Activated naive CD8-positive, alpha-beta T cell treated with anti-CD3 and anti-CD28 coated beads for 36 hours (primary cell): ENCODE measurements at regions not wholly inside any gene's neighbourhood (a gene's known extent, or its start where the extent isn't known, plus 50 kb on each side); places are given as distances from the start of the nearest gene placed in this dataset.

Source experiments
- DNase-seq: peaks from one replicate; pipeline ENCODE4 v3.0.0; 2021
- H3K27ac Mint-ChIP-seq: one replicate; pipeline ENCODE4 v1.8.0; 2022; ENCODE audit warnings: mild to moderate bottlenecking, moderate library complexity, mixed read lengths
- H3K27me3 Mint-ChIP-seq: one replicate; pipeline ENCODE4 v1.8.0; 2022; ENCODE audit warnings: mild to moderate bottlenecking, mixed read lengths
- H3K36me3 Mint-ChIP-seq: one replicate; pipeline ENCODE4 v1.8.0; 2021; ENCODE audit warnings: mild to moderate bottlenecking, mixed read lengths
- H3K4me1 Mint-ChIP-seq: one replicate; pipeline ENCODE4 v1.8.0; 2021; ENCODE audit warnings: mixed read lengths
- H3K4me3 Mint-ChIP-seq: one replicate; pipeline ENCODE4 v1.8.0; 2022; ENCODE audit warnings: mild to moderate bottlenecking, moderate library complexity, mixed read lengths
- H3K9me3 Mint-ChIP-seq: one replicate; pipeline ENCODE4 v1.8.0; 2022; ENCODE audit warnings: mixed read lengths

- Mint-ChIP-seq H3K36me3 (no peaks in the 10 kb centered on the region), H3K9me3 (peaks cover 9% of the 10 kb centered on the region), H3K4me3 (no peak overlapping the region), H3K4me1 (no peaks in the 10 kb centered on the region), H3K27me3 (no peaks in the 10 kb centered on the region), H3K27ac (no peak overlapping the region)
- DNase-seq: no peak
Observed at GRCh38 chr1:90346757-90347156, 351.8 kb downstream of the ZNF326 start.

GRCh38 chr1:90346349-90346748 is 351.4 kb downstream of the ZNF326 start:
- Mint-ChIP-seq H3K9me3 (peaks cover 9% of the 10 kb centered on the region), H3K27me3 (no peaks in the 10 kb centered on the region), H3K36me3 (no peaks in the 10 kb centered on the region), H3K27ac (no peak overlapping the region), H3K4me1 (no peaks in the 10 kb centered on the region), H3K4me3 (no peak overlapping the region)
- DNase-seq: no peak

- Mint-ChIP-seq H3K9me3 (peaks cover 9% of the 10 kb centered on the region), H3K4me1 (peaks cover 5% of the 10 kb centered on the region), H3K36me3 (no peaks in the 10 kb centered on the region), H3K4me3 (no peak overlapping the region), H3K27me3 (no peaks in the 10 kb centered on the region), H3K27ac (no peak overlapping the region)
- DNase-seq: no peak
Observed at GRCh38 chr1:90344963-90345730, 350.2 kb downstream of the ZNF326 start.

- H3K27me3 Mint-ChIP-seq: no peaks in the 10 kb centered on the region
- no peaks in the 10 kb centered on the region for H3K9me3 Mint-ChIP-seq
- no peak overlapping the region for H3K27ac Mint-ChIP-seq
- no peak overlapping the region for H3K4me3 Mint-ChIP-seq
- no peak for DNase-seq
- H3K36me3 Mint-ChIP-seq: no peaks in the 10 kb centered on the region
- peaks cover 10% of the 10 kb centered on the region for H3K4me1 Mint-ChIP-seq
Observed at GRCh38 chr1:90341516-90341915, 346.6 kb downstream of the ZNF326 start.

- Mint-ChIP-seq H3K27me3 (no peaks in the 10 kb centered on the region), H3K4me3 (no peak overlapping the region), H3K36me3 (no peaks in the 10 kb centered on the region), H3K27ac (no peak overlapping the region), H3K4me1 (peaks cover 10% of the 10 kb centered on the region), H3K9me3 (no peaks in the 10 kb centered on the region)
- no peak for DNase-seq
Observed at GRCh38 chr1:90340606-90341005, 345.7 kb downstream of the ZNF326 start.

- Mint-ChIP-seq H3K9me3 (no peaks in the 10 kb centered on the region), H3K27ac (no peak overlapping the region), H3K4me1 (peaks cover 10% of the 10 kb centered on the region), H3K4me3 (no peak overlapping the region), H3K27me3 (no peaks in the 10 kb centered on the region), H3K36me3 (no peaks in the 10 kb centered on the region)
- DNase-seq: no peak
Observed at GRCh38 chr1:90339811-90340210, 344.9 kb downstream of the ZNF326 start.

- DNase-seq: no peak
- Mint-ChIP-seq H3K27me3 (no peaks in the 10 kb centered on the region), H3K4me3 (no peak overlapping the region), H3K9me3 (no peaks in the 10 kb centered on the region), H3K4me1 (peaks cover 10% of the 10 kb centered on the region), H3K27ac (no peak overlapping the region), H3K36me3 (no peaks in the 10 kb centered on the region)
Observed at GRCh38 chr1:90336552-90337324, 341.8 kb downstream of the ZNF326 start.

GRCh38 chr1:90335558-90335957 is 340.6 kb downstream of the ZNF326 start:
- Mint-ChIP-seq H3K9me3 (no peaks in the 10 kb centered on the region), H3K27ac (no peak overlapping the region), H3K4me1 (peaks cover 9% of the 10 kb centered on the region), H3K36me3 (no peaks in the 10 kb centered on the region), H3K27me3 (no peaks in the 10 kb centered on the region), H3K4me3 (no peak overlapping the region)
- no peak for DNase-seq

GRCh38 chr1:90334137-90334536 is 339.2 kb downstream of the ZNF326 start:
- H3K36me3 Mint-ChIP-seq: no peaks in the 10 kb centered on the region
- H3K27ac Mint-ChIP-seq: no peak overlapping the region
- H3K4me3 Mint-ChIP-seq: no peak overlapping the region
- no peaks in the 10 kb centered on the region for H3K9me3 Mint-ChIP-seq
- peaks cover under 1% of the 10 kb centered on the region for H3K4me1 Mint-ChIP-seq
- H3K27me3 Mint-ChIP-seq: no peaks in the 10 kb centered on the region
- DNase-seq: no peak

- Mint-ChIP-seq H3K4me1 (no peaks in the 10 kb centered on the region), H3K27ac (no peak overlapping the region), H3K27me3 (peaks cover 22% of the 10 kb centered on the region), H3K36me3 (no peaks in the 10 kb centered on the region), H3K9me3 (no peaks in the 10 kb centered on the region), H3K4me3 (no peak overlapping the region)
- no peak for DNase-seq
Observed at GRCh38 chr1:90325168-90325567, 330.3 kb downstream of the ZNF326 start.

- H3K27me3 Mint-ChIP-seq: peaks cover 22% of the 10 kb centered on the region
- no peaks in the 10 kb centered on the region for H3K36me3 Mint-ChIP-seq
- no peak overlapping the region for H3K4me3 Mint-ChIP-seq
- DNase-seq: no peak
- no peaks in the 10 kb centered on the region for H3K4me1 Mint-ChIP-seq
- H3K27ac Mint-ChIP-seq: no peak overlapping the region
- H3K9me3 Mint-ChIP-seq: no peaks in the 10 kb centered on the region
Observed at GRCh38 chr1:90322186-90322585, 327.3 kb downstream of the ZNF326 start.

GRCh38 chr1:90319918-90320317 is 325.0 kb downstream of the ZNF326 start:
- Mint-ChIP-seq H3K36me3 (no peaks in the 10 kb centered on the region), H3K4me3 (no peak overlapping the region), H3K27ac (no peak overlapping the region), H3K9me3 (no peaks in the 10 kb centered on the region), H3K27me3 (peaks cover 12% of the 10 kb centered on the region), H3K4me1 (no peaks in the 10 kb centered on the region)
- DNase-seq: no peak

- Mint-ChIP-seq H3K27ac (no peak overlapping the region), H3K4me3 (no peak overlapping the region), H3K9me3 (no peaks in the 10 kb centered on the region), H3K27me3 (peaks cover 9% of the 10 kb centered on the region), H3K36me3 (no peaks in the 10 kb centered on the region), H3K4me1 (no peaks in the 10 kb centered on the region)
- no peak for DNase-seq
Observed at GRCh38 chr1:90318431-90318830, 323.5 kb downstream of the ZNF326 start.

GRCh38 chr1:90317628-90318027 is 322.7 kb downstream of the ZNF326 start:
- peaks cover 5% of the 10 kb centered on the region for H3K27me3 Mint-ChIP-seq

GRCh38 chr1:90314533-90314932 is 319.6 kb downstream of the ZNF326 start:
- Mint-ChIP-seq H3K9me3 (no peaks in the 10 kb centered on the region), H3K36me3 (no peaks in the 10 kb centered on the region), H3K27ac (no peak overlapping the region), H3K4me3 (no peak overlapping the region), H3K4me1 (no peaks in the 10 kb centered on the region), H3K27me3 (no peaks in the 10 kb centered on the region)
- DNase-seq: no peak

More at GRCh38 chr1:90317628-90318027, 322.7 kb downstream of the ZNF326 start:
- H3K9me3 Mint-ChIP-seq: no peaks in the 10 kb centered on the region
- H3K4me1 Mint-ChIP-seq: no peaks in the 10 kb centered on the region
- no peak overlapping the region for H3K27ac Mint-ChIP-seq
- no peak overlapping the region for H3K4me3 Mint-ChIP-seq
- no peaks in the 10 kb centered on the region for H3K36me3 Mint-ChIP-seq
- DNase-seq: no peak

GRCh38 chr1:90313778-90314177 is 318.9 kb downstream of the ZNF326 start:
- Mint-ChIP-seq H3K27ac (no peak overlapping the region), H3K36me3 (no peaks in the 10 kb centered on the region), H3K9me3 (no peaks in the 10 kb centered on the region), H3K4me3 (no peak overlapping the region), H3K27me3 (no peaks in the 10 kb centered on the region), H3K4me1 (no peaks in the 10 kb centered on the region)
- no peak for DNase-seq
